GM12878 (cell line): ENCODE measurements at regions not wholly inside any gene's neighbourhood (a gene's known extent, or its start where the extent isn't known, plus 50 kb on each side); places are given as distances from the start of the nearest gene placed in this dataset.

ENCODE experiments used
- ATAC-seq: fragments of 200-7000 bp; cut with Tn5 transposase; 3 replicates; pipeline ENCODE4 v1.9.1; 2020; ENCODE audit warnings: mild to moderate bottlenecking, moderate library complexity
- BruUV-seq: library from RNA; stranded (reverse); fragments of 400-500 nt; replicated peaks from 2 replicates; lab custom pipeline; 2021; lab: Mats Ljungman, UMichigan
- CTCF ChIA-PET: fragments of 300-600 bp; sonication (Branson Sonifier 250); formaldehyde crosslinking; extraction: SDS; loops from one replicate; lab custom pipeline; 2021; ENCODE audit warnings: inconsistent platforms; lab: Yijun Ruan, JAX
- POLR2A ChIA-PET: fragments of 350-600 bp; formaldehyde crosslinking; extraction: SDS; loops from one replicate; lab custom pipeline; 2021; ENCODE audit warnings: inconsistent platforms; lab: Charles Lee
- RAD21 ChIA-PET: fragments of 300-600 bp; sonication (Branson Sonifier 250); formaldehyde crosslinking; loops from one replicate; lab custom pipeline; 2023; ENCODE audit warnings: antibody characterized with exemption; ENCODE audit not compliant: unreplicated experiment; lab: Charles Lee
- SMC1A ChIA-PET: fragments of 300-600 bp; sonication (Branson Sonifier 250); formaldehyde crosslinking; loops from one replicate; lab custom pipeline; 2023; ENCODE audit not compliant: unreplicated experiment, uncharacterized antibody; lab: Charles Lee
- DNase-seq: peaks from one replicate; pipeline ENCODE4 v3.0.0-alpha.2; 2011; ENCODE audit warnings: low read depth, low spot score
- FAIRE-seq: peaks from 3 replicates; lab custom pipeline; 2011; peaks lifted over from hg19 to GRCh38; lab: Jason Lieb, UNC
- H2AFZ ChIP-seq: 2 replicates; pipeline ENCODE4 v1.6.0; 2011; ENCODE audit warnings: low read depth, low read length, control low read depth; ENCODE audit not compliant: control insufficient read depth
- H3K27ac ChIP-seq: 2 replicates; pipeline ENCODE4 v1.5.1; 2011; ENCODE audit warnings: control low read depth; ENCODE audit not compliant: control insufficient read depth, insufficient read depth
- H3K27me3 ChIP-seq, 2 experiments: replicated peaks in 1 of 2; 2 replicates each; pipeline versions ENCODE4 v1.6.0 to v1.6.1; 2011; ENCODE audit warnings: low read length in 1 of 2; ENCODE audit not compliant: control insufficient read depth in 2 of 2, insufficient read depth in 2 of 2
- H3K36me3 ChIP-seq, 2 experiments: 2 replicates each; pipeline ENCODE4 v1.5.1; 2011; ENCODE audit warnings: low read length in 1 of 2; ENCODE audit not compliant: control insufficient read depth in 2 of 2, insufficient read depth in 2 of 2
- H3K4me1 ChIP-seq: 2 replicates; pipeline ENCODE4 v1.6.1; 2011; ENCODE audit warnings: mild to moderate bottlenecking, low read length, moderate library complexity, mixed read lengths; ENCODE audit not compliant: control insufficient read depth, insufficient read depth
- H3K4me2 ChIP-seq: 2 replicates; pipeline ENCODE4 v1.6.0; 2011; ENCODE audit warnings: control low read depth; ENCODE audit not compliant: control insufficient read depth, insufficient read depth
- H3K4me3 ChIP-seq: fragments of 200-600 bp; sonication (generic); 2 replicates; pipeline ENCODE4 v1.5.1; 2016
- H3K79me2 ChIP-seq: 2 replicates; pipeline ENCODE4 v1.6.0; 2011; ENCODE audit warnings: low read length; ENCODE audit not compliant: control insufficient read depth, insufficient read depth
- H3K9ac ChIP-seq: 2 replicates; pipeline ENCODE4 v1.8.0; 2011; ENCODE audit warnings: low read length, control low read depth, mixed read lengths; ENCODE audit not compliant: control insufficient read depth, insufficient read depth
- H3K9me3 ChIP-seq: replicated peaks from 3 replicates; pipeline ENCODE4 v1.5.1; 2011; ENCODE audit warnings: mild to moderate bottlenecking, low read length; ENCODE audit not compliant: control insufficient read depth, insufficient read depth
- H4K20me1 ChIP-seq: 2 replicates; pipeline ENCODE4 v1.6.0; 2011; ENCODE audit not compliant: control insufficient read depth, insufficient read depth
- ATF7 ChIP-seq: fragments of 450-650 bp; IDR thresholded peaks from 2 replicates; pipeline ENCODE4 v1.6.1; 2016; ENCODE audit warnings: low read depth, mild to moderate bottlenecking
- BHLHE40 ChIP-seq, 2 experiments: fragments of 450-650 bp in 1 of 2; IDR thresholded peaks; 2 replicates each; pipeline ENCODE4 v1.6.1; 2011 to 2017; ENCODE audit warnings: low read depth in 2 of 2, borderline replicate concordance in 1 of 2, improper control_type of control experiment in 1 of 2, low read length in 1 of 2, mild to moderate bottlenecking in 1 of 2
- CREB1 ChIP-seq: IDR thresholded peaks from 2 replicates; pipeline ENCODE4 v1.6.1; 2012; ENCODE audit warnings: low read depth, mild to moderate bottlenecking, inconsistent platforms
- KDM1A ChIP-seq: fragments of 200-600 bp; sonication (generic); IDR thresholded peaks from 2 replicates; pipeline ENCODE4 v1.6.1; 2016; ENCODE audit warnings: borderline replicate concordance
- NR2F1 ChIP-seq: fragments of 450-650 bp; conservative IDR thresholded peaks from 2 replicates; pipeline ENCODE4 v1.6.1; 2017; ENCODE audit warnings: mild to moderate bottlenecking
- PML ChIP-seq: IDR thresholded peaks from 2 replicates; pipeline ENCODE4 v1.6.1; 2012; ENCODE audit warnings: low read length, inconsistent platforms
- POLR2AphosphoS2 ChIP-seq: IDR thresholded peaks from 2 replicates; pipeline ENCODE4 v1.6.1; 2011; ENCODE audit warnings: low read depth, mild to moderate bottlenecking, low read length, improper control_type of control experiment, moderate library complexity
- RAD51 ChIP-seq: fragments of 450-650 bp; IDR thresholded peaks from 2 replicates; pipeline ENCODE4 v1.6.1; 2016; ENCODE audit warnings: moderate library complexity, mild to moderate bottlenecking, inconsistent platforms
- SRF ChIP-seq, 2 experiments: IDR thresholded peaks; 2 replicates each; pipeline ENCODE4 v1.6.1; 2011; ENCODE audit warnings: low read depth in 2 of 2, low read length in 2 of 2, mild to moderate bottlenecking in 1 of 2, moderate library complexity in 1 of 2
- ZNF217 ChIP-seq: fragments of 450-650 bp; IDR thresholded peaks from 2 replicates; pipeline ENCODE4 v1.6.1; 2017; ENCODE audit warnings: antibody characterized with exemption, mild to moderate bottlenecking
- ZZZ3 ChIP-seq: IDR thresholded peaks from 2 replicates; pipeline ENCODE4 v1.6.1; 2011; ENCODE audit warnings: low read depth; ENCODE audit not compliant: control insufficient read depth, insufficient read length
- WGBS: methylation state at CpG from one replicate; pipeline ENCODE4 v1.1.6; 2016; ENCODE audit warnings: low lambda C conversion rate; ENCODE audit not compliant: insufficient replicate concordance, insufficient coverage; ENCODE audit errors: missing lambda C conversion rate; 5-methylcytosine and 5-hydroxymethylcytosine counted together
- in situ Hi-C: fragments of 300-500 bp; cut with MboI; formaldehyde crosslinking; loops from 9 replicates; pipeline ENCODE4 v1.14.3; 2018; ENCODE audit warnings: mixed read lengths
- intact Hi-C: fragments of 100-400 bp; cut with micrococcal nuclease; formaldehyde crosslinking; loops from one replicate; pipeline ENCODE4 v1.14.2; 2022; ENCODE audit not compliant: unreplicated experiment
- TF ChIP-seq, protein P1 (sequence below): fragments of 450-650 bp; formaldehyde crosslinking; IDR thresholded peaks from 2 replicates; pipeline ENCODE4 v1.4.0; 2022; ENCODE audit warnings: mild to moderate bottlenecking, moderate library complexity
- TF ChIP-seq, protein P2 (sequence below): IDR thresholded peaks from 2 replicates; pipeline ENCODE4 v1.6.1; 2012; ENCODE audit warnings: improper control_type of control experiment, low read depth, low read length; ENCODE audit not compliant: insufficient replicate concordance
- TF ChIP-seq, protein P3 (sequence below): IDR thresholded peaks from 2 replicates; pipeline ENCODE4 v1.6.1; 2011; ENCODE audit warnings: low read depth, low read length, improper control_type of control experiment, borderline replicate concordance

DNA sequence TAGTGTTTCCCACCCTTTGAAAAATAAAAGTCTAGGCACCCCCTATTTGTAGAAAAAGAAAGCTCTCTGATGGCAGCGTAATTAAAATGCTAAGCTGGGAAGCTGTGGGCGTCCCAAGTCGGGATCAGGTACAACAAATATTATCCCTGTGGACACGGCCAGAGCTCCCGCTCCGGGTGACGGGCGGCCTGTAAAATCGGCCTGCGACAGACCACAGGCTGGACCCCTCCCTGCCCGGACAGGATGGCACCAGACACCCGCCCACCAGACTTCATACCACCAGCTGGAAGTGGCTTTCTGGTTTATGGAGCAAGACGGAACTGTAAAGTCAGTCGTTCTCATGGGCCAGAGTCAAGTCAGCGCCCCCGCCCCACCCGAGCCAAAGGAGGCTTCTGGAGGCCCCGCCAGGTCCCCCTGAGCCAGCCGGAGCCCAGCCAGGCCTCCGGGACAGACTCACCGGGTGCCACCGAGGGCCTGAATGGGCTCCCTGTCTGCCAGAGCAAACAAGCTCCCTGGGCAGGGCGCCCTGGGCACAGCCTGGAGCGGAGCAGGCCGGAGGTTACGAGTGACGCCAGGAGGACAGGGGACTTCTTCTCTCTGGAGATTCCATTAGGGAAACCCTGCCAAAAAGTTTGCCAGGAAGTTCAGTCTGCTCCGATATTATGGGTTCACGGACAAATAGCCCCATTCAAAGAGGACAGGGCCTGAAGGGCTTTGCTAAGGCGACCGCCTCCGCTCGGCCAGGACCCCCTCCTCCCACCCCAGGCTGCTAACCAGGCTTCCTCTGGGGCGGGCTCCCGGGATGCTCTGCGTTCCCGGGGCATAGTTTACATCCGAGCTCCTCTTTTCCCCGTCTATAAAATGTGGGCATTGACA, 173.7 kb downstream of the ERCC6L2 start:
- intact Hi-C loops: no loop called here
- in situ Hi-C loops: no loop called here
- no TSS peak for BruUV-seq
- ATAC-seq (no peak), DNase-seq (no peak), FAIRE-seq (no peak)
- Histone ChIP-seq H3K27me3 (peaks cover 0 to 1% of the 10 kb centered on the region in 2 experiments; a peak in 1 of 4 replicates), H3K4me2 (no peak overlapping the region), H3K4me1 (no peaks in the 10 kb centered on the region), H3K9ac (no peak overlapping the region), H3K9me3 (no peaks in the 10 kb centered on the region; the same call in 2 of the 3 replicates), H3K36me3 (no peaks in the 10 kb centered on the region), H3K79me2 (no peaks in the 10 kb centered on the region), H2AFZ (no peak overlapping the region), H4K20me1 (no peaks in the 10 kb centered on the region), H3K4me3 (no peak overlapping the region), H3K27ac (no peak overlapping the region)
- ChIA-PET CTCF (no interaction called here), RAD21 (no interaction called here), POLR2A (no interaction called here), SMC1A (no interaction called here)
- WGBS: 62% methylated on average over 39 of the region's 39 CpGs
- TF ChIP-seq, protein P1, sequence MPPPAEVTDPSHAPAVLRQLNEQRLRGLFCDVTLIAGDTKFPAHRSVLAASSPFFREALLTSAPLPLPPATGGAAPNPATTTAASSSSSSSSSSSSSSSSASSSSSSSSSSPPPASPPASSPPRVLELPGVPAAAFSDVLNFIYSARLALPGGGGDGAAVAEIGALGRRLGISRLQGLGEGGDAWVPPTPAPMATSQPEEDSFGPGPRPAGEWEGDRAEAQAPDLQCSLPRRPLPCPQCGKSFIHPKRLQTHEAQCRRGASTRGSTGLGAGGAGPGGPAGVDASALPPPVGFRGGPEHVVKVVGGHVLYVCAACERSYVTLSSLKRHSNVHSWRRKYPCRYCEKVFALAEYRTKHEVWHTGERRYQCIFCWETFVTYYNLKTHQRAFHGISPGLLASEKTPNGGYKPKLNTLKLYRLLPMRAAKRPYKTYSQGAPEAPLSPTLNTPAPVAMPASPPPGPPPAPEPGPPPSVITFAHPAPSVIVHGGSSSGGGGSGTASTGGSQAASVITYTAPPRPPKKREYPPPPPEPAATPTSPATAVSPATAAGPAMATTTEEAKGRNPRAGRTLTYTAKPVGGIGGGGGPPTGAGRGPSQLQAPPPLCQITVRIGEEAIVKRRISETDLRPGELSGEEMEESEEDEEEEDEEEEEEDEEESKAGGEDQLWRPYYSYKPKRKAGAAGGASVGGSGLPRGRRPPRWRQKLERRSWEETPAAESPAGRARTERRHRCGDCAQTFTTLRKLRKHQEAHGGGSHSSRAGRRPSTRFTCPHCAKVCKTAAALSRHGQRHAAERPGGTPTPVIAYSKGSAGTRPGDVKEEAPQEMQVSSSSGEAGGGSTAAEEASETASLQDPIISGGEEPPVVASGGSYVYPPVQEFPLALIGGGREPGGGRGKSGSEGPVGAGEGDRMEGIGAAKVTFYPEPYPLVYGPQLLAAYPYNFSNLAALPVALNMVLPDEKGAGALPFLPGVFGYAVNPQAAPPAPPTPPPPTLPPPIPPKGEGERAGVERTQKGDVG (CRISPR knock-in tag): no peak
- TF ChIP-seq KDM1A (no peak), SRF (IDR thresholded peaks at IDR 0.05; ENCODE audit: low read depth in 2 of 2, low read length in 2 of 2) (no peak), PML (no peak), POLR2AphosphoS2 (no peak), ZZZ3 (no peak), RAD51 (no peak), ZNF217 (no peak), NR2F1 (no peak), BHLHE40 (IDR thresholded peaks at IDR 0.05; ENCODE audit: borderline replicate concordance in 1 of 2, low read depth in 2 of 2, low read length in 1 of 2) (no peak), CREB1 (no peak), ATF7 (no peak)
- TF ChIP-seq, protein P2, sequence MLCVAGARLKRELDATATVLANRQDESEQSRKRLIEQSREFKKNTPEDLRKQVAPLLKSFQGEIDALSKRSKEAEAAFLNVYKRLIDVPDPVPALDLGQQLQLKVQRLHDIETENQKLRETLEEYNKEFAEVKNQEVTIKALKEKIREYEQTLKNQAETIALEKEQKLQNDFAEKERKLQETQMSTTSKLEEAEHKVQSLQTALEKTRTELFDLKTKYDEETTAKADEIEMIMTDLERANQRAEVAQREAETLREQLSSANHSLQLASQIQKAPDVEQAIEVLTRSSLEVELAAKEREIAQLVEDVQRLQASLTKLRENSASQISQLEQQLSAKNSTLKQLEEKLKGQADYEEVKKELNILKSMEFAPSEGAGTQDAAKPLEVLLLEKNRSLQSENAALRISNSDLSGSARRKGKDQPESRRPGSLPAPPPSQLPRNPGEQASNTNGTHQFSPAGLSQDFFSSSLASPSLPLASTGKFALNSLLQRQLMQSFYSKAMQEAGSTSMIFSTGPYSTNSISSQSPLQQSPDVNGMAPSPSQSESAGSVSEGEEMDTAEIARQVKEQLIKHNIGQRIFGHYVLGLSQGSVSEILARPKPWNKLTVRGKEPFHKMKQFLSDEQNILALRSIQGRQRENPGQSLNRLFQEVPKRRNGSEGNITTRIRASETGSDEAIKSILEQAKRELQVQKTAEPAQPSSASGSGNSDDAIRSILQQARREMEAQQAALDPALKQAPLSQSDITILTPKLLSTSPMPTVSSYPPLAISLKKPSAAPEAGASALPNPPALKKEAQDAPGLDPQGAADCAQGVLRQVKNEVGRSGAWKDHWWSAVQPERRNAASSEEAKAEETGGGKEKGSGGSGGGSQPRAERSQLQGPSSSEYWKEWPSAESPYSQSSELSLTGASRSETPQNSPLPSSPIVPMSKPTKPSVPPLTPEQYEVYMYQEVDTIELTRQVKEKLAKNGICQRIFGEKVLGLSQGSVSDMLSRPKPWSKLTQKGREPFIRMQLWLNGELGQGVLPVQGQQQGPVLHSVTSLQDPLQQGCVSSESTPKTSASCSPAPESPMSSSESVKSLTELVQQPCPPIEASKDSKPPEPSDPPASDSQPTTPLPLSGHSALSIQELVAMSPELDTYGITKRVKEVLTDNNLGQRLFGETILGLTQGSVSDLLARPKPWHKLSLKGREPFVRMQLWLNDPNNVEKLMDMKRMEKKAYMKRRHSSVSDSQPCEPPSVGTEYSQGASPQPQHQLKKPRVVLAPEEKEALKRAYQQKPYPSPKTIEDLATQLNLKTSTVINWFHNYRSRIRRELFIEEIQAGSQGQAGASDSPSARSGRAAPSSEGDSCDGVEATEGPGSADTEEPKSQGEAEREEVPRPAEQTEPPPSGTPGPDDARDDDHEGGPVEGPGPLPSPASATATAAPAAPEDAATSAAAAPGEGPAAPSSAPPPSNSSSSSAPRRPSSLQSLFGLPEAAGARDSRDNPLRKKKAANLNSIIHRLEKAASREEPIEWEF: no peak
- TF ChIP-seq, protein P3, sequence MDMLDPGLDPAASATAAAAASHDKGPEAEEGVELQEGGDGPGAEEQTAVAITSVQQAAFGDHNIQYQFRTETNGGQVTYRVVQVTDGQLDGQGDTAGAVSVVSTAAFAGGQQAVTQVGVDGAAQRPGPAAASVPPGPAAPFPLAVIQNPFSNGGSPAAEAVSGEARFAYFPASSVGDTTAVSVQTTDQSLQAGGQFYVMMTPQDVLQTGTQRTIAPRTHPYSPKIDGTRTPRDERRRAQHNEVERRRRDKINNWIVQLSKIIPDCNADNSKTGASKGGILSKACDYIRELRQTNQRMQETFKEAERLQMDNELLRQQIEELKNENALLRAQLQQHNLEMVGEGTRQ: no peak
